ENCODE measurements at regions not wholly inside any gene's neighbourhood (a gene's known extent, or its start where the extent isn't known, plus 50 kb on each side); places are given as distances from the start of the nearest gene placed in this dataset.

- TF ChIP-seq CTCF (IDR thresholded peaks at IDR 0.05; ENCODE audit: insufficient read depth, low read length, poor library complexity, severe bottlenecking), result no peak
- no peak for TF ChIP-seq EZH2phosphoT487 (conservative IDR thresholded peaks at IDR 0.05; ENCODE audit: low read length)
Measured at GRCh38 chr4:19636451-19636850, 615.3 kb upstream of the SLIT2 start.

Measured in SU-DHL-6 (cell line).